ENCODE measurements at regions not wholly inside any gene's neighbourhood (a gene's known extent, or its start where the extent isn't known, plus 50 kb on each side); places are given as distances from the start of the nearest gene placed in this dataset.

GRCh38 chr7:86222806-86223205 is 420.9 kb upstream of the GRM3 start:
- Histone ChIP-seq H3K27me3 (ENCODE audit: insufficient read depth, poor library complexity, severe bottlenecking) (no peaks in the 10 kb centered on the region), H3K27ac (replicated peaks) (no peak overlapping the region), H3K4me3 (replicated peaks; ENCODE audit: insufficient read depth, low read length) (no peak overlapping the region)
- no peak for DNase-seq (ENCODE audit: low read depth in 1 of 2, low spot score in 1 of 2)
- TF ChIP-seq GABPA (IDR thresholded peaks at IDR 0.05; ENCODE audit: low read depth) (no peak), SPI1 (IDR thresholded peaks at IDR 0.05; ENCODE audit: borderline replicate concordance, low read depth) (no peak), CTCF (IDR thresholded peaks at IDR 0.05; ENCODE audit: insufficient read depth, low read length) (no peak), POLR2AphosphoS5 (IDR thresholded peaks at IDR 0.05; ENCODE audit: low read depth) (no peak)
- TF ChIP-seq, protein P1, sequence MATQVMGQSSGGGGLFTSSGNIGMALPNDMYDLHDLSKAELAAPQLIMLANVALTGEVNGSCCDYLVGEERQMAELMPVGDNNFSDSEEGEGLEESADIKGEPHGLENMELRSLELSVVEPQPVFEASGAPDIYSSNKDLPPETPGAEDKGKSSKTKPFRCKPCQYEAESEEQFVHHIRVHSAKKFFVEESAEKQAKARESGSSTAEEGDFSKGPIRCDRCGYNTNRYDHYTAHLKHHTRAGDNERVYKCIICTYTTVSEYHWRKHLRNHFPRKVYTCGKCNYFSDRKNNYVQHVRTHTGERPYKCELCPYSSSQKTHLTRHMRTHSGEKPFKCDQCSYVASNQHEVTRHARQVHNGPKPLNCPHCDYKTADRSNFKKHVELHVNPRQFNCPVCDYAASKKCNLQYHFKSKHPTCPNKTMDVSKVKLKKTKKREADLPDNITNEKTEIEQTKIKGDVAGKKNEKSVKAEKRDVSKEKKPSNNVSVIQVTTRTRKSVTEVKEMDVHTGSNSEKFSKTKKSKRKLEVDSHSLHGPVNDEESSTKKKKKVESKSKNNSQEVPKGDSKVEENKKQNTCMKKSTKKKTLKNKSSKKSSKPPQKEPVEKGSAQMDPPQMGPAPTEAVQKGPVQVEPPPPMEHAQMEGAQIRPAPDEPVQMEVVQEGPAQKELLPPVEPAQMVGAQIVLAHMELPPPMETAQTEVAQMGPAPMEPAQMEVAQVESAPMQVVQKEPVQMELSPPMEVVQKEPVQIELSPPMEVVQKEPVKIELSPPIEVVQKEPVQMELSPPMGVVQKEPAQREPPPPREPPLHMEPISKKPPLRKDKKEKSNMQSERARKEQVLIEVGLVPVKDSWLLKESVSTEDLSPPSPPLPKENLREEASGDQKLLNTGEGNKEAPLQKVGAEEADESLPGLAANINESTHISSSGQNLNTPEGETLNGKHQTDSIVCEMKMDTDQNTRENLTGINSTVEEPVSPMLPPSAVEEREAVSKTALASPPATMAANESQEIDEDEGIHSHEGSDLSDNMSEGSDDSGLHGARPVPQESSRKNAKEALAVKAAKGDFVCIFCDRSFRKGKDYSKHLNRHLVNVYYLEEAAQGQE (IDR thresholded peaks at IDR 0.05; ENCODE audit: insufficient replicate concordance, low read depth), result no peak

GRCh38 chr7:86214734-86215133 is 429.0 kb upstream of the GRM3 start:
- TF ChIP-seq, protein P1 (IDR thresholded peaks at IDR 0.05; ENCODE audit: insufficient replicate concordance, low read depth), result no peak
- TF ChIP-seq POLR2AphosphoS5 (IDR thresholded peaks at IDR 0.05; ENCODE audit: low read depth) (no peak), GABPA (IDR thresholded peaks at IDR 0.05; ENCODE audit: low read depth) (no peak), CTCF (IDR thresholded peaks at IDR 0.05; ENCODE audit: insufficient read depth, low read length) (no peak), SPI1 (IDR thresholded peaks at IDR 0.05; ENCODE audit: borderline replicate concordance, low read depth) (no peak)
- Histone ChIP-seq H3K4me3 (replicated peaks; ENCODE audit: insufficient read depth, low read length) (no peak overlapping the region), H3K27me3 (ENCODE audit: insufficient read depth, poor library complexity, severe bottlenecking) (no peaks in the 10 kb centered on the region), H3K27ac (replicated peaks) (no peak overlapping the region)
- DNase-seq (ENCODE audit: low read depth in 1 of 2, low spot score in 1 of 2), result no peak

- H3K27ac ChIP-seq (replicated peaks), result no peak overlapping the region
- TF ChIP-seq, protein P1 (IDR thresholded peaks at IDR 0.05; ENCODE audit: insufficient replicate concordance, low read depth), result no peak
- TF ChIP-seq CTCF (IDR thresholded peaks at IDR 0.05; ENCODE audit: insufficient read depth, low read length) (no peak), SPI1 (IDR thresholded peaks at IDR 0.05; ENCODE audit: borderline replicate concordance, low read depth) (no peak), POLR2AphosphoS5 (IDR thresholded peaks at IDR 0.05; ENCODE audit: low read depth) (no peak), GABPA (IDR thresholded peaks at IDR 0.05; ENCODE audit: low read depth) (no peak)
- no peak overlapping the region for H3K4me3 ChIP-seq (replicated peaks; ENCODE audit: insufficient read depth, low read length)
- H3K27me3 ChIP-seq (ENCODE audit: insufficient read depth, poor library complexity, severe bottlenecking), result no peaks in the 10 kb centered on the region
- no peak for DNase-seq (ENCODE audit: low read depth in 1 of 2, low spot score in 1 of 2)
These were observed 430.7 kb upstream of the GRM3 start for GRCh38 chr7:86212976-86213375.

All from HL-60 (cell line).